GM23338 (cell line): ENCODE measurements at regions not wholly inside any gene's neighbourhood (a gene's known extent, or its start where the extent isn't known, plus 50 kb on each side); places are given as distances from the start of the nearest gene placed in this dataset.

Experiments
- ATAC-seq: fragments of 200-7000 bp; cut with Tn5 transposase; 3 replicates; pipeline ENCODE4 v1.9.1; 2020
- DNase-seq: peaks from one replicate; pipeline ENCODE4 v3.0.0-alpha.2; 2015; ENCODE audit warnings: low spot score
- H2AFZ ChIP-seq: fragments of 200-600 bp; sonication (generic); 2 replicates; pipeline ENCODE4 v1.8.0; 2016; ENCODE audit warnings: antibody characterized with exemption, mild to moderate bottlenecking, moderate library complexity
- H3F3A ChIP-seq: fragments of 200-600 bp; sonication (generic); replicated peaks from 2 replicates; pipeline ENCODE4 v1.8.0; 2017; ENCODE audit warnings: antibody characterized with exemption, mixed run types, low read depth
- H3K27ac ChIP-seq: fragments of 200-600 bp; sonication (generic); 2 replicates; pipeline ENCODE4 v1.6.1; 2016; ENCODE audit warnings: low read depth
- H3K27me3 ChIP-seq: fragments of 200-600 bp; sonication (generic); 2 replicates; pipeline ENCODE4 v1.8.0; 2016; ENCODE audit warnings: mild to moderate bottlenecking, mixed run types, moderate library complexity; ENCODE audit not compliant: insufficient read depth
- H3K36me3 ChIP-seq: fragments of 200-600 bp; sonication (generic); 2 replicates; pipeline ENCODE4 v1.8.0; 2016; ENCODE audit warnings: mild to moderate bottlenecking; ENCODE audit not compliant: insufficient read depth
- H3K4me1 ChIP-seq: fragments of 200-600 bp; sonication (generic); 2 replicates; pipeline ENCODE4 v1.8.0; 2016; ENCODE audit warnings: mild to moderate bottlenecking, moderate library complexity; ENCODE audit not compliant: insufficient read depth
- H3K4me2 ChIP-seq: fragments of 200-600 bp; sonication (generic); 2 replicates; pipeline ENCODE4 v1.7.1; 2017; ENCODE audit warnings: mixed run types
- H3K4me3 ChIP-seq: fragments of 200-600 bp; sonication (generic); 2 replicates; pipeline ENCODE4 v1.6.1; 2016; ENCODE audit warnings: mixed run types
- H3K79me2 ChIP-seq: fragments of 200-600 bp; sonication (generic); replicated peaks from 2 replicates; pipeline ENCODE4 v1.8.0; 2017; ENCODE audit warnings: mild to moderate bottlenecking; ENCODE audit not compliant: insufficient read depth
- H3K9me2 ChIP-seq: fragments of 200-600 bp; sonication (generic); 2 replicates; pipeline ENCODE4 v1.8.0; 2017; ENCODE audit not compliant: insufficient read depth
- H4K20me1 ChIP-seq: fragments of 200-600 bp; sonication (generic); replicated peaks from 2 replicates; pipeline ENCODE4 v1.8.0; 2017; ENCODE audit warnings: mild to moderate bottlenecking; ENCODE audit not compliant: insufficient read depth
- H3K27ac Mint-ChIP-seq: 2 replicates; pipeline ENCODE4 v1.8.0; 2020; ENCODE audit warnings: inconsistent platforms, mild to moderate bottlenecking, moderate library complexity, mixed read lengths
- H3K27me3 Mint-ChIP-seq: 3 replicates; pipeline ENCODE4 v1.8.0; 2022; ENCODE audit warnings: low read depth, mild to moderate bottlenecking, moderate library complexity, mixed read lengths, inconsistent platforms; ENCODE audit not compliant: insufficient read depth, poor library complexity
- H3K36me3 Mint-ChIP-seq: 3 replicates; pipeline ENCODE4 v1.8.0; 2021; ENCODE audit warnings: low read depth, mild to moderate bottlenecking, inconsistent platforms, moderate library complexity, mixed read lengths
- H3K4me1 Mint-ChIP-seq: 3 replicates; pipeline ENCODE4 v1.8.0; 2020; ENCODE audit warnings: mild to moderate bottlenecking, inconsistent platforms, mixed read lengths
- H3K4me3 Mint-ChIP-seq: 3 replicates; pipeline ENCODE4 v1.8.0; 2021; ENCODE audit warnings: moderate library complexity, mild to moderate bottlenecking, inconsistent platforms, mixed read lengths
- H3K9me3 Mint-ChIP-seq: 3 replicates; pipeline ENCODE4 v1.8.0; 2020; ENCODE audit warnings: moderate library complexity, mild to moderate bottlenecking, inconsistent platforms, mixed read lengths
- CREB1 ChIP-seq: fragments of 250-450 bp; sonication (Bioruptor Pico); IDR thresholded peaks from 2 replicates; pipeline ENCODE4 v1.5.0; 2020; ENCODE audit warnings: low read depth, mild to moderate bottlenecking, moderate library complexity
- EZH2phosphoT487 ChIP-seq: fragments of 200-600 bp; sonication (generic); IDR thresholded peaks from one replicate; pipeline ENCODE4 v1.8.1; 2018; ENCODE audit warnings: antibody characterized with exemption; ENCODE audit not compliant: unreplicated experiment
- JUNB ChIP-seq: IDR thresholded peaks from one replicate; pipeline ENCODE4 v1.6.1; 2016; ENCODE audit warnings: antibody characterized with exemption; ENCODE audit not compliant: unreplicated experiment
- NANOG ChIP-seq: IDR thresholded peaks from 2 replicates; pipeline ENCODE4 v1.6.1; 2016; ENCODE audit warnings: antibody characterized with exemption, borderline replicate concordance
- POLR2AphosphoS5 ChIP-seq: IDR thresholded peaks from 2 replicates; pipeline ENCODE4 v1.6.1; 2016; ENCODE audit warnings: antibody characterized with exemption, low read depth
- ZNF114 ChIP-seq: fragments of 250-450 bp; sonication (Bioruptor Pico); IDR thresholded peaks from 2 replicates; pipeline ENCODE4 v1.5.0; 2020; ENCODE audit warnings: mild to moderate bottlenecking, moderate library complexity
- ZNF331 ChIP-seq: fragments of 250-450 bp; sonication (Bioruptor Pico); IDR thresholded peaks from 2 replicates; pipeline ENCODE4 v1.5.0; 2020; ENCODE audit warnings: low read depth, mild to moderate bottlenecking, moderate library complexity
- TF ChIP-seq, protein P1 (sequence below): IDR thresholded peaks from one replicate; pipeline ENCODE4 v1.6.1; 2018; ENCODE audit warnings: antibody characterized with exemption; ENCODE audit not compliant: unreplicated experiment
- TF ChIP-seq, protein P2 (sequence below), 2 experiments: fragments of 200-600 bp in 1 of 2; sonication (generic) in 1 of 2; conservative IDR thresholded peaks; 2 replicates each; pipeline versions ENCODE4 v1.5.1 to v1.6.1; 2016 to 2017; ENCODE audit warnings: antibody characterized with exemption in 2 of 2, low read depth in 2 of 2, mild to moderate bottlenecking in 2 of 2, moderate library complexity in 1 of 2
- TF ChIP-seq, protein P3 (sequence below): IDR thresholded peaks from 2 replicates; pipeline ENCODE4 v1.6.1; 2016; ENCODE audit warnings: antibody characterized with exemption
- TF ChIP-seq, protein P4 (sequence below): fragments of 250-450 bp; sonication (Bioruptor Pico); IDR thresholded peaks from 2 replicates; pipeline ENCODE4 v1.5.0; 2020; ENCODE audit warnings: mild to moderate bottlenecking, moderate library complexity

DNA sequence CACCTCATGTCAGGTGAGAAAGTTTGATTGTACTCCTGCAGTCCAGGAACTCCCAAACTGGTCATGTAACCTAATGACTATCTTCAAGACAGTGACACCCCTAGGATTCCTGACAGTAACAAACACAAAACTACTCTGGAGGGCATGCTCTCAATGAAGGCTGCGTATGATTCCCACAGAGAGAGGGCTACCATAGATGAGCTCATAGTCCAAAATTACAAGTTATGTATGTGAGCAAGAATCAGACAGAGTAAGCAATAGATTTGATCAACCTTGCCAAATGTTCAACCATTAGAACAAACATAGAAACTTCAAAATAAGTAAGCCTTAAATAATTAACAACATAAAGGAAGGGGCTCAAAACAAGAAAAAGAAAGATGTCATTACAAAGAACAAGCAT is 158.1 kb downstream of the COPRS start (continued):
- TF ChIP-seq, protein P1, sequence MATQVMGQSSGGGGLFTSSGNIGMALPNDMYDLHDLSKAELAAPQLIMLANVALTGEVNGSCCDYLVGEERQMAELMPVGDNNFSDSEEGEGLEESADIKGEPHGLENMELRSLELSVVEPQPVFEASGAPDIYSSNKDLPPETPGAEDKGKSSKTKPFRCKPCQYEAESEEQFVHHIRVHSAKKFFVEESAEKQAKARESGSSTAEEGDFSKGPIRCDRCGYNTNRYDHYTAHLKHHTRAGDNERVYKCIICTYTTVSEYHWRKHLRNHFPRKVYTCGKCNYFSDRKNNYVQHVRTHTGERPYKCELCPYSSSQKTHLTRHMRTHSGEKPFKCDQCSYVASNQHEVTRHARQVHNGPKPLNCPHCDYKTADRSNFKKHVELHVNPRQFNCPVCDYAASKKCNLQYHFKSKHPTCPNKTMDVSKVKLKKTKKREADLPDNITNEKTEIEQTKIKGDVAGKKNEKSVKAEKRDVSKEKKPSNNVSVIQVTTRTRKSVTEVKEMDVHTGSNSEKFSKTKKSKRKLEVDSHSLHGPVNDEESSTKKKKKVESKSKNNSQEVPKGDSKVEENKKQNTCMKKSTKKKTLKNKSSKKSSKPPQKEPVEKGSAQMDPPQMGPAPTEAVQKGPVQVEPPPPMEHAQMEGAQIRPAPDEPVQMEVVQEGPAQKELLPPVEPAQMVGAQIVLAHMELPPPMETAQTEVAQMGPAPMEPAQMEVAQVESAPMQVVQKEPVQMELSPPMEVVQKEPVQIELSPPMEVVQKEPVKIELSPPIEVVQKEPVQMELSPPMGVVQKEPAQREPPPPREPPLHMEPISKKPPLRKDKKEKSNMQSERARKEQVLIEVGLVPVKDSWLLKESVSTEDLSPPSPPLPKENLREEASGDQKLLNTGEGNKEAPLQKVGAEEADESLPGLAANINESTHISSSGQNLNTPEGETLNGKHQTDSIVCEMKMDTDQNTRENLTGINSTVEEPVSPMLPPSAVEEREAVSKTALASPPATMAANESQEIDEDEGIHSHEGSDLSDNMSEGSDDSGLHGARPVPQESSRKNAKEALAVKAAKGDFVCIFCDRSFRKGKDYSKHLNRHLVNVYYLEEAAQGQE, result no peak
- TF ChIP-seq ZNF114 (CRISPR knock-in tag), result no peak
- TF ChIP-seq, protein P2, sequence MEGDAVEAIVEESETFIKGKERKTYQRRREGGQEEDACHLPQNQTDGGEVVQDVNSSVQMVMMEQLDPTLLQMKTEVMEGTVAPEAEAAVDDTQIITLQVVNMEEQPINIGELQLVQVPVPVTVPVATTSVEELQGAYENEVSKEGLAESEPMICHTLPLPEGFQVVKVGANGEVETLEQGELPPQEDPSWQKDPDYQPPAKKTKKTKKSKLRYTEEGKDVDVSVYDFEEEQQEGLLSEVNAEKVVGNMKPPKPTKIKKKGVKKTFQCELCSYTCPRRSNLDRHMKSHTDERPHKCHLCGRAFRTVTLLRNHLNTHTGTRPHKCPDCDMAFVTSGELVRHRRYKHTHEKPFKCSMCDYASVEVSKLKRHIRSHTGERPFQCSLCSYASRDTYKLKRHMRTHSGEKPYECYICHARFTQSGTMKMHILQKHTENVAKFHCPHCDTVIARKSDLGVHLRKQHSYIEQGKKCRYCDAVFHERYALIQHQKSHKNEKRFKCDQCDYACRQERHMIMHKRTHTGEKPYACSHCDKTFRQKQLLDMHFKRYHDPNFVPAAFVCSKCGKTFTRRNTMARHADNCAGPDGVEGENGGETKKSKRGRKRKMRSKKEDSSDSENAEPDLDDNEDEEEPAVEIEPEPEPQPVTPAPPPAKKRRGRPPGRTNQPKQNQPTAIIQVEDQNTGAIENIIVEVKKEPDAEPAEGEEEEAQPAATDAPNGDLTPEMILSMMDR (conservative IDR thresholded peaks at IDR 0.05; ENCODE audit: low read depth in 2 of 2), result no peak

DNA sequence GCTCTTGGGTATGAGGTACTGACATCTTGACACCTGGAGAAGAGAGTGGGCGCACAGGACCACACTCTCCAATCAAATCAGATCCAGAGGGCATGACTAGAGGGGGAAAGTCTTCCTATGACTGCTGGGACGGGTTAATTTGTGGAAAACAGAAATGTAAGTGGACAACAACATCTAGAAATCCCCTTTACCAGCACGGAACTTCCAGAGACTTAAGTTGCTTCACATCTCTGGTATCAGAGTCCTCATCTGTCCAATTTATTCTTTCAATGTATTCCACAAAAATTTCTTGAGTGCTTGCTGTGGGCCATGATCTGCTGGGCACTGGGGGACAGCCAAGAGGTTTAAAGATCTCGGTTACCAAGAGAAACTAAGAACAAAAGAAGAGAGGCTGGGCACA is 159.2 kb downstream of the COPRS start:
- H3K4me3 Mint-ChIP-seq, result no peak overlapping the region
- no peak for TF ChIP-seq CREB1
- TF ChIP-seq NANOG, result no peak
- TF ChIP-seq EZH2phosphoT487, result no peak
- no peak for TF ChIP-seq ZNF331 (CRISPR knock-in tag)
- no peak for TF ChIP-seq POLR2AphosphoS5
- no peak for TF ChIP-seq ZNF114 (CRISPR knock-in tag)
- TF ChIP-seq, protein P3, sequence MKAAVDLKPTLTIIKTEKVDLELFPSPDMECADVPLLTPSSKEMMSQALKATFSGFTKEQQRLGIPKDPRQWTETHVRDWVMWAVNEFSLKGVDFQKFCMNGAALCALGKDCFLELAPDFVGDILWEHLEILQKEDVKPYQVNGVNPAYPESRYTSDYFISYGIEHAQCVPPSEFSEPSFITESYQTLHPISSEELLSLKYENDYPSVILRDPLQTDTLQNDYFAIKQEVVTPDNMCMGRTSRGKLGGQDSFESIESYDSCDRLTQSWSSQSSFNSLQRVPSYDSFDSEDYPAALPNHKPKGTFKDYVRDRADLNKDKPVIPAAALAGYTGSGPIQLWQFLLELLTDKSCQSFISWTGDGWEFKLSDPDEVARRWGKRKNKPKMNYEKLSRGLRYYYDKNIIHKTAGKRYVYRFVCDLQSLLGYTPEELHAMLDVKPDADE, result no peak
- TF ChIP-seq JUNB, result no peak
- TF ChIP-seq, protein P2 (conservative IDR thresholded peaks at IDR 0.05; ENCODE audit: low read depth in 2 of 2), result no peak
- TF ChIP-seq, protein P4, sequence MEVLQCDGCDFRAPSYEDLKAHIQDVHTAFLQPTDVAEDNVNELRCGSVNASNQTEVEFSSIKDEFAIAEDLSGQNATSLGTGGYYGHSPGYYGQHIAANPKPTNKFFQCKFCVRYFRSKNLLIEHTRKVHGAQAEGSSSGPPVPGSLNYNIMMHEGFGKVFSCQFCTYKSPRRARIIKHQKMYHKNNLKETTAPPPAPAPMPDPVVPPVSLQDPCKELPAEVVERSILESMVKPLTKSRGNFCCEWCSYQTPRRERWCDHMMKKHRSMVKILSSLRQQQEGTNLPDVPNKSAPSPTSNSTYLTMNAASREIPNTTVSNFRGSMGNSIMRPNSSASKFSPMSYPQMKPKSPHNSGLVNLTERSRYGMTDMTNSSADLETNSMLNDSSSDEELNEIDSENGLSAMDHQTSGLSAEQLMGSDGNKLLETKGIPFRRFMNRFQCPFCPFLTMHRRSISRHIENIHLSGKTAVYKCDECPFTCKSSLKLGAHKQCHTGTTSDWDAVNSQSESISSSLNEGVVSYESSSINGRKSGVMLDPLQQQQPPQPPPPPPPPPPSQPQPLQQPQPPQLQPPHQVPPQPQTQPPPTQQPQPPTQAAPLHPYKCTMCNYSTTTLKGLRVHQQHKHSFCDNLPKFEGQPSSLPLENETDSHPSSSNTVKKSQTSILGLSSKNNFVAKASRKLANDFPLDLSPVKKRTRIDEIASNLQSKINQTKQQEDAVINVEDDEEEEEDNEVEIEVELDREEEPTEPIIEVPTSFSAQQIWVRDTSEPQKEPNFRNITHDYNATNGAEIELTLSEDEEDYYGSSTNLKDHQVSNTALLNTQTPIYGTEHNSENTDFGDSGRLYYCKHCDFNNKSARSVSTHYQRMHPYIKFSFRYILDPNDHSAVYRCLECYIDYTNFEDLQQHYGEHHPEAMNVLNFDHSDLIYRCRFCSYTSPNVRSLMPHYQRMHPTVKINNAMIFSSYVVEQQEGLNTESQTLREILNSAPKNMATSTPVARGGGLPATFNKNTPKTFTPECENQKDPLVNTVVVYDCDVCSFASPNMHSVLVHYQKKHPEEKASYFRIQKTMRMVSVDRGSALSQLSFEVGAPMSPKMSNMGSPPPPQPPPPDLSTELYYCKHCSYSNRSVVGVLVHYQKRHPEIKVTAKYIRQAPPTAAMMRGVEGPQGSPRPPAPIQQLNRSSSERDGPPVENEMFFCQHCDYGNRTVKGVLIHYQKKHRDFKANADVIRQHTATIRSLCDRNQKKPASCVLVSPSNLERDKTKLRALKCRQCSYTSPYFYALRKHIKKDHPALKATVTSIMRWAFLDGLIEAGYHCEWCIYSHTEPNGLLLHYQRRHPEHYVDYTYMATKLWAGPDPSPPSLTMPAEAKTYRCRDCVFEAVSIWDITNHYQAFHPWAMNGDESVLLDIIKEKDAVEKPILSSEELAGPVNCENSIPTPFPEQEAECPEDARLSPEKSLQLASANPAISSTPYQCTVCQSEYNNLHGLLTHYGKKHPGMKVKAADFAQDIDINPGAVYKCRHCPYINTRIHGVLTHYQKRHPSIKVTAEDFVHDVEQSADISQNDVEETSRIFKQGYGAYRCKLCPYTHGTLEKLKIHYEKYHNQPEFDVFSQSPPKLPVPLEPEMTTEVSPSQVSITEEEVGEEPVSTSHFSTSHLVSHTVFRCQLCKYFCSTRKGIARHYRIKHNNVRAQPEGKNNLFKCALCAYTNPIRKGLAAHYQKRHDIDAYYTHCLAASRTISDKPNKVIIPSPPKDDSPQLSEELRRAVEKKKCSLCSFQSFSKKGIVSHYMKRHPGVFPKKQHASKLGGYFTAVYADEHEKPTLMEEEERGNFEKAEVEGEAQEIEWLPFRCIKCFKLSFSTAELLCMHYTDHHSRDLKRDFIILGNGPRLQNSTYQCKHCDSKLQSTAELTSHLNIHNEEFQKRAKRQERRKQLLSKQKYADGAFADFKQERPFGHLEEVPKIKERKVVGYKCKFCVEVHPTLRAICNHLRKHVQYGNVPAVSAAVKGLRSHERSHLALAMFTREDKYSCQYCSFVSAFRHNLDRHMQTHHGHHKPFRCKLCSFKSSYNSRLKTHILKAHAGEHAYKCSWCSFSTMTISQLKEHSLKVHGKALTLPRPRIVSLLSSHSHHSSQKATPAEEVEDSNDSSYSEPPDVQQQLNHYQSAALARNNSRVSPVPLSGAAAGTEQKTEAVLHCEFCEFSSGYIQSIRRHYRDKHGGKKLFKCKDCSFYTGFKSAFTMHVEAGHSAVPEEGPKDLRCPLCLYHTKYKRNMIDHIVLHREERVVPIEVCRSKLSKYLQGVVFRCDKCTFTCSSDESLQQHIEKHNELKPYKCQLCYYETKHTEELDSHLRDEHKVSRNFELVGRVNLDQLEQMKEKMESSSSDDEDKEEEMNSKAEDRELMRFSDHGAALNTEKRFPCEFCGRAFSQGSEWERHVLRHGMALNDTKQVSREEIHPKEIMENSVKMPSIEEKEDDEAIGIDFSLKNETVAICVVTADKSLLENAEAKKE, result no peak

More for the DNA sequence above, 159.2 kb downstream of the COPRS start:
- H3K4me1 ChIP-seq, result no peaks in the 10 kb centered on the region
- H4K20me1 ChIP-seq, result no peaks in the 10 kb centered on the region
- no peaks in the 10 kb centered on the region for H3F3A ChIP-seq
- no peaks in the 10 kb centered on the region for H3K27me3 ChIP-seq
- DNase-seq, result no peak
- H2AFZ ChIP-seq, result no peak overlapping the region
- H3K36me3 ChIP-seq, result no peaks in the 10 kb centered on the region
- Mint-ChIP-seq H3K27ac (no peak overlapping the region), H3K9me3 (no peaks in the 10 kb centered on the region), H3K27me3 (peaks cover 7% of the 10 kb centered on the region), H3K4me1 (peaks cover 8% of the 10 kb centered on the region; the same call in 2 of the 3 replicates), H3K36me3 (no peaks in the 10 kb centered on the region)
- no peak overlapping the region for H3K4me3 ChIP-seq
- ATAC-seq, result no peak
- H3K79me2 ChIP-seq, result no peaks in the 10 kb centered on the region
- no peaks in the 10 kb centered on the region for H3K9me2 ChIP-seq
- no peak overlapping the region for H3K4me2 ChIP-seq
- H3K27ac ChIP-seq, result no peak overlapping the region
